ENCODE measurements at regions not wholly inside any gene's neighbourhood (a gene's known extent, or its start where the extent isn't known, plus 50 kb on each side); places are given as distances from the start of the nearest gene placed in this dataset.
"Not testable (repeated sequence)": the region's sequence is repeated elsewhere in the genome, so short reads cannot be mapped to it uniquely, and the experiment has no call there.

- DNase-seq, result peak; percentile 17
Observed at GRCh38 chr1:185681034-185681633, 53.1 kb upstream of the HMCN1 start.

- DNase-seq, result no peak
Observed at GRCh38 chr1:185680453-185680852, 53.7 kb upstream of the HMCN1 start.

- DNase-seq, result no peak
Observed at GRCh38 chr1:185679220-185679619, 55.0 kb upstream of the HMCN1 start.

- no peak for DNase-seq
Observed at GRCh38 chr1:185676969-185677368, 57.2 kb upstream of the HMCN1 start.

- DNase-seq, result no peak
Observed at GRCh38 chr1:185674201-185674600, 60.0 kb upstream of the HMCN1 start.

GRCh38 chr1:185672719-185673360 lies 61.4 kb upstream of the HMCN1 start:
- DNase-seq, result no peak

GRCh38 chr1:185670187-185670627 lies 64.0 kb upstream of the HMCN1 start:
- peak; percentile 26 for DNase-seq

GRCh38 chr1:185668013-185668412 lies 66.2 kb upstream of the HMCN1 start:
- DNase-seq, result no peak

- DNase-seq, result no peak
Observed at GRCh38 chr1:185666582-185666981, 67.6 kb upstream of the HMCN1 start.

GRCh38 chr1:185663771-185664296 lies 70.4 kb upstream of the HMCN1 start:
- DNase-seq, result no peak

GRCh38 chr1:185663332-185663731 lies 70.9 kb upstream of the HMCN1 start:
- DNase-seq, result no peak

- DNase-seq, result no peak
Observed at GRCh38 chr1:185661971-185662370, 72.2 kb upstream of the HMCN1 start.

- DNase-seq, result no peak
Observed at GRCh38 chr1:185656663-185657062, 77.5 kb upstream of the HMCN1 start.

GRCh38 chr1:185654952-185655314 lies 79.3 kb upstream of the HMCN1 start:
- no peak for DNase-seq

GRCh38 chr1:185654199-185654951 lies 79.8 kb upstream of the HMCN1 start:
- DNase-seq, result no peak

GRCh38 chr1:185653615-185654014 lies 80.6 kb upstream of the HMCN1 start:
- no peak for DNase-seq

- no peak for DNase-seq
Observed at GRCh38 chr1:185652348-185652747, 81.8 kb upstream of the HMCN1 start.

- no peak for DNase-seq
Observed at GRCh38 chr1:185650602-185651230, 83.5 kb upstream of the HMCN1 start.

GRCh38 chr1:185648858-185649589 lies 85.2 kb upstream of the HMCN1 start:
- no peak for DNase-seq

- not testable (repeated sequence) for DNase-seq
Observed at GRCh38 chr1:185647597-185648267, 86.5 kb upstream of the HMCN1 start.

GRCh38 chr1:185646202-185646683 lies 87.9 kb upstream of the HMCN1 start:
- DNase-seq, result no peak

GRCh38 chr1:185645686-185646085 lies 88.5 kb upstream of the HMCN1 start:
- DNase-seq, result no peak

Data from stimulated activated CD4-positive, alpha-beta T cell treated with anti-CD3 and anti-CD28 coated beads, Interleukin-4, amount 100 ng/mL, for 24 hours (primary cell).